SJCRH30 (cell line): ENCODE measurements at regions not wholly inside any gene's neighbourhood (a gene's known extent, or its start where the extent isn't known, plus 50 kb on each side); places are given as distances from the start of the nearest gene placed in this dataset.
A peak's percentile ranks its signal among the peaks of the same experiment; 100 is the strongest.

ENCODE experiments used
- DNase-seq, 2 experiments: peaks; one replicate each; pipeline ENCODE4 v3.0.0-alpha.2; 2015 to 2020
- H3K27ac ChIP-seq: fragments of 250-450 bp; sonication (Bioruptor Pico); 2 replicates; pipeline ENCODE4 v1.5.1; 2020; ENCODE audit warnings: mild to moderate bottlenecking, moderate library complexity
- H3K27me3 ChIP-seq: fragments of 250-450 bp; sonication (Bioruptor Pico); 2 replicates; pipeline ENCODE4 v1.5.1; 2020; ENCODE audit warnings: mild to moderate bottlenecking, moderate library complexity
- H3K36me3 ChIP-seq: fragments of 250-450 bp; sonication (Bioruptor Pico); 2 replicates; pipeline ENCODE4 v1.5.1; 2020; ENCODE audit warnings: mild to moderate bottlenecking, moderate library complexity
- H3K4me1 ChIP-seq: fragments of 250-450 bp; sonication (Bioruptor Pico); 2 replicates; pipeline ENCODE4 v1.5.1; 2020; ENCODE audit warnings: mild to moderate bottlenecking, moderate library complexity
- H3K4me3 ChIP-seq: fragments of 250-450 bp; sonication (Bioruptor Pico); 2 replicates; pipeline ENCODE4 v1.5.1; 2020; ENCODE audit warnings: mild to moderate bottlenecking, moderate library complexity
- H3K9me3 ChIP-seq: fragments of 250-450 bp; sonication (Bioruptor Pico); replicated peaks from 2 replicates; pipeline ENCODE4 v1.5.1; 2020; ENCODE audit warnings: mild to moderate bottlenecking, moderate library complexity

DNA sequence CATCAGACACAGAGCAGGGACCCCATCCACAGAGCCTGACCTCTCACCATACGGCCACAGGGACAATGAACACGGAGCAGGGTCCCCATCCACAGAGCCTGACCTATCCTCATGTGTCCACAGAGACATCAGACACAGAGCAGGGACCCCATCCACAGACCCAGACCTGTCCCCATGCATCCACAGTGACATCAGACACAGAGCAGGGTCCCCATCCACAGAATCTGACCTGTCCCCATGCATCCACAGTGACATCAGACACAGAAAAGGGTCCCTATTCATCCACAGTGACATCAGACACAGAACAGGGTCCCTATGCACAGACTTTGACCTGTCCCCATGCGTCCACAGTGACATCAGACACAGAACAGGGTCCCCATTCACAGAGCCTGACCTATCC is 325.1 kb upstream of the RAB6C start:
- no peak for DNase-seq

DNA sequence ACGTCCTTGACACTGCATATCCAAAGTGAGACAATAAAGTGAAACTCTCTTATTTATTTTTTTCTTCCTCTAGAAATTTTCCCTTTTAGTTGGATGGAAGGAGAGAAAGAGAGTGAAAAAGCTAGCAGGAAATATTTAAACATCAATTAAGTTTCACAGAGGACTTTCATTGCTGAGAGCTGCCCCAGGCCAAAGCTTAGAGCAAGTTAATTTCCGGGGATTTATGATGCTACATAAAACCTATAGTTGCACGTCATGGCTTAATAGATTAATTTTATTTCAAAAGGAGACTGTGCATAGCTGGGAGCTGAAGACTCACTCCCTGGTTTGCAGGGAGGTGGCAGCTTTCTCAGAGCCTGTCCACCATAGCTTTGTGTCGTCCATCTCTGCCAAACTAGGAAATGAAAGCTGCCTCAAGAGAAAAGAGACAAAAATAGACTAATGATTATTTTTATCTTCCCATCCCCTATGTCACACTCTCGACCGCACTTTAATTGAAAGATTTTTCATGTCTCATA is 323.3 kb upstream of the RAB6C start:
- Histone ChIP-seq H3K36me3 (no peaks in the 10 kb centered on the region), H3K4me3 (no peak overlapping the region), H3K27ac (no peak overlapping the region), H3K9me3 (no peaks in the 10 kb centered on the region), H3K4me1 (no peaks in the 10 kb centered on the region), H3K27me3 (0 out of 2 replicates have a peak, but pooled peaks cover 2% of the 10 kb centered on the region)
- no peak for DNase-seq

More for the DNA sequence above, 325.1 kb upstream of the RAB6C start:
- no peaks in the 10 kb centered on the region for H3K36me3 ChIP-seq
- H3K27me3 ChIP-seq = 0 out of 2 replicates have a peak, but pooled peaks cover 2% of the 10 kb centered on the region
- no peaks in the 10 kb centered on the region for H3K4me1 ChIP-seq
- no peak overlapping the region for H3K27ac ChIP-seq
- H3K9me3 ChIP-seq = no peaks in the 10 kb centered on the region
- H3K4me3 ChIP-seq = no peak overlapping the region

DNA sequence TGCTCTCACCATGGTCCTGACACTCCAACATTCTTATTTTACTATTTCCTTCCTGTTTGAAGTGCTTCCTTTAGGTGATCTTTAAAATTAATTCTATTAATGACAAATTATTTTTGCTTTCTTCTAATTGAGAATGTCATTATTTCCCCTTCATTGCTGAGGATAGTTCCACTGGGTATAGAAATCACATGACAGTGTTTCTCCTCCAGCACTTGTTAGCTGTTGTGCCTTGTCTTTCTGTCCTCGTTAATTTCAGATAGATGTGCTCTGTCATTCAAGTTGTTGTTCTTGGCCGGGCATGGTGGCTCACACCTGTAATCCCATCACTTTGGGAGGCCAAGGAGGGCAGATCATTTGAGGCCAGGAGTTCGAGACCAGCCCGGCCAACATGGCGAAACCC is 321.0 kb upstream of the RAB6C start:
- no peaks in the 10 kb centered on the region for H3K36me3 ChIP-seq
- 0 out of 2 replicates have a peak, but pooled peaks cover 2% of the 10 kb centered on the region for H3K27me3 ChIP-seq
- no peak overlapping the region for H3K27ac ChIP-seq
- H3K4me1 ChIP-seq = no peaks in the 10 kb centered on the region
- DNase-seq = no peak
- no peaks in the 10 kb centered on the region for H3K9me3 ChIP-seq
- H3K4me3 ChIP-seq = no peak overlapping the region

DNA sequence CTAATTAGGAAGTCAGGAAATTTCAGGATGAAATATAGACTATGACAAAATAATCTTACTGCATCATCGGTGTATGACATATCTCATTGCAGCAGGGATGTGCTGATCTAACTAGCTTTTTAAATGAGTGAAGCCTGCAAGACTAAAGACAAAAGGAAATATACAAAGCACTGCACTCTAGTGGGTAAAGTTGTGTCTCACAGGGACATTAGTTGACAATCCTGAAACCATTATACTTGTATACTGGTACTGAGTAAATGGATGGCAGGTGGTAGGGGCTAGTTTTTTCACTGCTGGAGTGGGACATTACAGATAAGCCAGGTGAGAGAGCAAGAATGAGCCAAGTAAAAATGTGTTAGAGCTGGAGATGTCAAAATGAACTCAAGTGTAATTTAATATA is 317.5 kb upstream of the RAB6C start:
- H3K4me3 ChIP-seq = no peak overlapping the region
- no peak for DNase-seq
- H3K27ac ChIP-seq = no peak overlapping the region
- no peaks in the 10 kb centered on the region for H3K9me3 ChIP-seq
- no peaks in the 10 kb centered on the region for H3K36me3 ChIP-seq
- no peaks in the 10 kb centered on the region for H3K4me1 ChIP-seq
- H3K27me3 ChIP-seq = 0 out of 2 replicates have a peak, but pooled peaks cover 2% of the 10 kb centered on the region

DNA sequence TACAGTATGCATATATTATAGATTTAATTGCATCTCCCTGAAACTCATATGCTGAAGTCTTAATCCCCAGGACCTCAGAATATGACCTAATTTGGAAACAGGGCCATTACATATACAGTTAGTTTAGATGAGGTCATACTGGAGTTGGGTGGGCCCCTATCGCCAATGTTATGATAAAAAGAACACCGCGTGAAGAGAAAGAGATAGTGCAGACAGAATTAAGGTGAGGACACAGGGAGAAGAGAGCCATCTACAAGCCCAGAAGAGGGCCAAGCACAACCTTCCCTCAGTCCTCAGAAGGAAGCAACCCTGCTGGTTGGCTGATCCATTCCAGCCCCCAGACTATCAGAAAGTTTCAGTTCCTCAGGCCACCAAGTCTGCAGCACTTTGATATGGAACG is 311.9 kb upstream of the RAB6C start:
- H3K27ac ChIP-seq = no peak overlapping the region
- no peaks in the 10 kb centered on the region for H3K4me1 ChIP-seq
- H3K27me3 ChIP-seq = no peaks in the 10 kb centered on the region; the same call in 1 of the 2 replicates
- no peaks in the 10 kb centered on the region for H3K36me3 ChIP-seq
- H3K4me3 ChIP-seq = no peak overlapping the region
- no peaks in the 10 kb centered on the region for H3K9me3 ChIP-seq
- no peak for DNase-seq

DNA sequence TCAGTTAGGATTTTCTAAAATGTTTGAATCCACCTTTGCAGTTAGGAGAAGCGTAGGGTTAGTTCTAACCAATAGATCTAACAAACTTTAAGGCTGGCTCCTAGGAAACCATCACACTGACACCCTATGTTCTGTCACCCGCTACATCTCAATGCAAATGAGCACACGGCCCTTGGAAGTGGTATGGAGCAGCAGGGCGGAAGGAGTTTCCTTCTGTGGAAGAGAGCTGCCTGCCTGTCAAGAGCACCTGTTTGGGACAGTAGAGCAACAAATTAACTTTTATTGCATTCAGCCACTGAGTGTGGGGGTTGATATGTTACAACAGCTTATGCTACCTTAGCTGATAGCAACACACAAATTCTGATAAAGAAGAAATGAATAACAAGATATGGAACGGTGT is 306.9 kb upstream of the RAB6C start:
- Histone ChIP-seq H3K27ac (no peak overlapping the region), H3K4me1 (no peaks in the 10 kb centered on the region), H3K9me3 (no peaks in the 10 kb centered on the region), H3K36me3 (no peaks in the 10 kb centered on the region), H3K27me3 (no peaks in the 10 kb centered on the region; the same call in 1 of the 2 replicates), H3K4me3 (no peak overlapping the region)
- DNase-seq = no peak

DNA sequence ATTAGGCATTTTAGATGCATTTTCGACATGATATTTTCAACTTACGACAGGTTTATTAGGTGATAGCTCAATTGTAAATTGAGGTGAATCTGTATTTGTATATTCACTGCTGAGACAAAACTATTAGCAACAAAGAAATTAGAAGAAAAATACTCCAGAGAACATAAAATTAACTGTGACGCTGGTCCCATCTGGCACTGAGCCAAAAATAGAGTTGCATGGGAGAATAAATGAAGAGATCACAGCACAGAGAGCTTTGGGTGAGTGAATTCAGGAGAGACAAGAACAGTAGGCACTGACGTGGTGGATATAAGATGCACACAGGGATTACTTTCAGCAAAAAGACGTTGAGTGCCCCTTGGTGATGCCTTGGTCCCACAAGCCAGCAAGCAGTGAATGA is 306.2 kb upstream of the RAB6C start:
- Histone ChIP-seq H3K4me1 (no peaks in the 10 kb centered on the region), H3K36me3 (no peaks in the 10 kb centered on the region), H3K9me3 (no peaks in the 10 kb centered on the region), H3K27me3 (no peaks in the 10 kb centered on the region; the same call in 1 of the 2 replicates), H3K4me3 (no peak overlapping the region), H3K27ac (no peak overlapping the region)
- DNase-seq = no peak

DNA sequence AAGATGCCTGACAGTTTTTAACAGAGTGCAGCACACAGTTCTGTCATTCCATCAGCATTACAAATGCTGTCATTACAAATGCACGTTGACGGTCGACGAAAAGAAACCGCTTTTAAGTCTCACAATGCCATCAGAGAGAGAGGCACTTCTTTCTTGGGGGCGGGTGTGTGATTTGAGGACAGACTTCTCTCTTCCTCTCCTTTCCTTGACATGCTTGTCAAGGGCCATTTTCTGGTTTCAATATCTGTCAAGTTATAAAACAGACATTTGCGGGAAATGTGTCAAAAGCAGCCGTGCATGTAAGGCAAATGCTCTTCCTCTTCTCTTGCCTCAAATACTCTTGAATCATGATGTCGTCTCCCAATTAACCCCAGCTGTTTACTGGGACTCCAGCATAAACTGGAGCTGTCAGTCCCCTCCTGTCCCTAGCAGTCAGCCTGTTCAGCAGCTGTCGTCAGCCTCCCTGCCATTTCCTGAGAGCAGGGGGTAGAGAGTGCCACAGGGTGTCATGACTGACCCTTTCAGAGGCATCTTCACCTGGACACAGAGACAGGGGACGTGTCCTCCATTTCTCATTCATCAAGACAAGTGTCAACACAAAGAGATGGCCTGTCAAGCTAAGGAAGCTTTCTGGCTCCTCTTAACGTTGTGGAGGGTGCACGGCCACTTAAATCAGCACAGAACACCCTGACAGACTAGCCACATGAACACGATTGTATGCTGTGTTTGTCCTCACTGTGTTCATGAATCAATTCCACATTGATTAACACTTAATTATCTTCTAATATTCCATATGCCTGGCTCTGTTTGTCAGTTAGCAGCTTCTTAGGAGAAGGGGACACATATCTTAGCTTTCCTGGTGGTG is 305.4 kb upstream of the RAB6C start:
- H3K27ac ChIP-seq = no peak overlapping the region
- no peak overlapping the region for H3K4me3 ChIP-seq
- DNase-seq = peak in 1 of 2 experiments; percentile 16
- no peaks in the 10 kb centered on the region for H3K9me3 ChIP-seq
- H3K27me3 ChIP-seq = no peaks in the 10 kb centered on the region; the same call in 1 of the 2 replicates
- H3K4me1 ChIP-seq = no peaks in the 10 kb centered on the region
- no peaks in the 10 kb centered on the region for H3K36me3 ChIP-seq

DNA sequence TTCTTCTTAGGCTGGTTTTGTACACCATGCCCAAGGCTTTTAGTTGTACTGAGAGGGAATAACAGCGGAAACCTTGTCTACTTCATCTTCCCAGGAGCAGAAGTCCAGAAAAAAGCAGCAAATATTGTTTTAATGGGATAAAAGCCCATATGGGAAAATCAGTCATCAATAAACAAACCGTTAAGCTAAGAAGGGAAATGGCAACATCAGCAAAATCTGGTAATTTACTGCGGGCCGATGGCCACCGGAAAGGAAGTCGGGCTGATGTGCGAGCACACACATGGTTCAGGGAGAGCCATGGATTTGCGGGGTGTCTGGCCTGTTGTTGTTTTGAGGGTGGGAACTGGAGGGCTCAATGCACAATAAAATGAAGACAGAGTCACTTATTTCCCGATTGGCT is 300.7 kb upstream of the RAB6C start:
- Histone ChIP-seq H3K4me3 (no peak overlapping the region), H3K27me3 (no peaks in the 10 kb centered on the region), H3K27ac (no peak overlapping the region), H3K4me1 (no peaks in the 10 kb centered on the region), H3K9me3 (no peaks in the 10 kb centered on the region), H3K36me3 (no peaks in the 10 kb centered on the region)
- DNase-seq = no peak

DNA sequence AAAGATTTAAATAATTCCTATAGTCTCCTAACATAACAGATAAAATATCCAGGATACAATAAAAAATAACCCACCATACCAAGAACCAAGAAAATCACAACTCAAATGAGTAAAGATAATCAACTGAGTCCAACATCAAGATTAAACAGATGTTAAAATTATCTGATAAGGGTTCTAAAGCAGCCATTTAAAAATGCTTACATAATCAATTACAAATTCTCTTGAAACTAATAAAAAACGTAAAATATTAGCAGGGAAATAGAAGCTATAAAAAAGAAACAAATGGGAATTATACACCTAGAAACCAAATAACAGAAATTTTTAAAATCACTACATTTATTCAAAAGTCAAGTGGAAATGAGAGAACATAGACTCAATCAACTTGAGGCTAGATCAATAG is 297.7 kb upstream of the RAB6C start:
- DNase-seq = no peak
- Histone ChIP-seq H3K4me3 (no peak overlapping the region), H3K4me1 (no peaks in the 10 kb centered on the region), H3K27ac (no peak overlapping the region), H3K9me3 (no peaks in the 10 kb centered on the region), H3K27me3 (no peaks in the 10 kb centered on the region), H3K36me3 (no peaks in the 10 kb centered on the region)

DNA sequence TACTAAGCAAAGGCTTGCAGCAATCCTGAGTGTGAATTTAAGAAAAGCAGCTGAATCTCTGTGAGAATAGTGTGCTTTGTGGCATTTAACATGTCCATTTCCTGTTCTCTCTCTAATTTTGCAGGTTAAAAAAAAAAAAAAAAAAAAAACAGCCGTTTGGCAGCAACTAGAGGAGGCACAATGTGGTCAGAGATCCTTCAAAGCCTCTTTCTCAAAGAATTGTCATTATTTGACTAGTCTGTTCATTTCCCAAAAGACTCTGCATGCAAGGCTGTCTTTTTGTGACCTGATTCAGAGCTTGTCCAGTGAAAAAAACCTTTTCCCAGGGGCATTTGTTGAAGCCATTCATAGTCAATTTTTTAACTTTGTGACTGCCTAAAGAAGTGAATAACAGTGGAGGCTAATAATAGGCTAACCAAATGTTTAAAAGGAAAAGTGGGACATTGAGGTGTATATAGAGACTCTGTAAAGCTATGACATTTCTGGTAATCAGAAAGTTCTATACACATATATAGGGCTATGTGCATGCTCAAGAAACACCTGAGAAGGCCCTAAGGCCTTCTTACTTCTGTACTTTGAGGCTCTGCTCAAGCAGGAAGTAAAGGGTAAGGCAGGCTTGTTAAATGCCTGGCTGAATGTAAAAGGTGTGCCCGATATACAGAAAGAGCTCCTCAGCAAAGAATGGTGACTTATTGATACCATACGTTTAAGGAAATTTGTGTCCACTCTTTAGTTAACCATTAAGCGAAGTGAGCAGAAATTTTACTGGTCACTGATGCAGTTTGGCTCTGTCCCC is 289.6 kb upstream of the RAB6C start:
- Histone ChIP-seq H3K27me3 (no peaks in the 10 kb centered on the region), H3K36me3 (no peaks in the 10 kb centered on the region), H3K27ac (no peak overlapping the region), H3K9me3 (no peaks in the 10 kb centered on the region), H3K4me1 (no peaks in the 10 kb centered on the region), H3K4me3 (no peak overlapping the region)
- DNase-seq = no peak

DNA sequence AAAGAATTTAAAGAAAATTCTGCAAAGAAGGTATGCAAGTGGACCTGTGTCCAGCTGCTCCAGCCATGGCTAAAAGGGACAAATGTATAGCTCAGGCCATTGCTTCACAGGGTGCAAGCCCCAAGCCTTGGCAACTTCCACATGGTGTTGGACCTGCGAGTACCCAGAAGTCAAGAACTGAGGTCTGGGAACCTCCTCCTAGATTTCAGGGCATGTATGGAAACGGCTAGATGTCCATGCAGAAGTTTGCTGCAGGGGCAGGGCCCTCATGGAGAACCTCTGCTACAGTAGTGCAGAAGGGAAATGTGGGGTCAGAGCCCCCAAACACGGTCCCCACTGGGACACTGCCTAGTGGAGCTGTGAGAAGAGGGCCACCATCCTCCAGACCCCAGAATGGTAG is 284.0 kb upstream of the RAB6C start:
- DNase-seq = no peak
- H3K27ac ChIP-seq = no peak overlapping the region
- H3K4me1 ChIP-seq = no peaks in the 10 kb centered on the region
- no peaks in the 10 kb centered on the region for H3K9me3 ChIP-seq
- H3K27me3 ChIP-seq = no peaks in the 10 kb centered on the region
- no peak overlapping the region for H3K4me3 ChIP-seq
- H3K36me3 ChIP-seq = no peaks in the 10 kb centered on the region

DNA sequence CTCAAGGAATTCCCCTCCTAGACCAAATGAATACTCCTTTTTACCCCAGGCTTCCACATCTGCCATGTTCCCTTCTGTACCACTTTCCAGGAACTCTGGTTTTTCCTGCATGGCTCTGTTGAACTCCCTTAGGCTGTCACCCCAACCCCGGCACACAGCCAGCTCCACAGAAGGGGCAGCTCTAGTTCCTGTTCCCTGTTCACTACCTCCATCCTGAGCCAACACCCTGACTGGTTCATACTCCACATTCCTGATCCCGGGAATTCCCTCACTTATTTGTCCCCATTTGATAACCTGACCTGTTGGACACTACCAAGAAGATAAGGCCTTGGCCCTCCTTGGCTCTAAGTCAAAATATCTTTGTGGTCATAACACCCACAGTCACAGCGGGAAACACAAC is 280.9 kb upstream of the RAB6C start:
- H3K36me3 ChIP-seq = no peaks in the 10 kb centered on the region
- no peak overlapping the region for H3K27ac ChIP-seq
- DNase-seq = no peak
- H3K27me3 ChIP-seq = no peaks in the 10 kb centered on the region; the same call in 1 of the 2 replicates
- H3K9me3 ChIP-seq = no peaks in the 10 kb centered on the region
- no peak overlapping the region for H3K4me3 ChIP-seq
- H3K4me1 ChIP-seq = no peaks in the 10 kb centered on the region

DNA sequence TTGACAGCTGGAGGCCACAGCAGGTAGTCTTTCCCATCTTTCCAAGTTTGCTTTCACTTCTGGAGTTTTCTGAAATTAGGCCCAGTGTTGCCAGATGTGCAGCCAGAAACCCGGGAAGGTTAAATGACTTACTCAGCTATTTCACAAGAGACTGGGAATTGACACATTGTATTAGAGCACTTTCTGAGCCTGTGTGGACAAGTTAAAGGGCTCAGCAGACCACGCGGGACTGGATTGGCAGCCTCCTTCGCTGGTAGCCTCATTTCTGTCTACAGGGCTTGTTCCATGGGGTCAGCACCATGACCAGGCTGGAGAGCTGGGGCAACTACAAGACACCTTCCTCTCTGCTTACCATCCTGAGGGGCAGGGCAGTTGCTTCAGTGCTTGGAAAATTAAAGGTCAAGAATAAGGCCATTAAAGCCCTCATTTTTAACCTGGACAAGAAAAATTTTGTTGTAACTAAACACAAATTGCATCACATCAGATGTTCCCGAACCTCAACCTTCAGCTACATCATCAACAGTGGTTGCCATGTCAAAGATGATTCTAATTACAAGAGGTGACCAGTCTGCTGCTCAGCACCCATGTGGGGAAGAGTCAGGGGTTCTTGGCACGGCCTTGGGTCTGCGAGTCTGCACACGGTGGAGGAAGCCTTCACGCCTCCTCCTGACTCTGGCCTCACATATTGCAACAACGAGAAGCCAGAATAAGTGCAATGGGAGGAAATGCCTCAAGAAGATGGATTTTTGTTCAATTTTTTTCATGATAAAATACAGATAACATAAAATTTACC is 279.5 kb upstream of the RAB6C start:
- H3K4me3 ChIP-seq = no peak overlapping the region
- H3K36me3 ChIP-seq = no peaks in the 10 kb centered on the region
- no peaks in the 10 kb centered on the region for H3K9me3 ChIP-seq
- DNase-seq = no peak
- no peaks in the 10 kb centered on the region for H3K4me1 ChIP-seq
- H3K27me3 ChIP-seq = no peaks in the 10 kb centered on the region; the same call in 1 of the 2 replicates
- no peak overlapping the region for H3K27ac ChIP-seq
